MM.1S (cell line): ENCODE measurements at regions not wholly inside any gene's neighbourhood (a gene's known extent, or its start where the extent isn't known, plus 50 kb on each side); places are given as distances from the start of the nearest gene placed in this dataset.

ENCODE experiments used
- DNase-seq: peaks from one replicate; pipeline ENCODE4 v3.0.0-alpha.2; 2015
- H2AFZ ChIP-seq: fragments of 300-600 bp; sonication (generic); 2 replicates; pipeline ENCODE4 v1.6.0; 2016; ENCODE audit warnings: antibody characterized with exemption, low read length
- H3F3A ChIP-seq: fragments of 300-600 bp; sonication (generic); 2 replicates; pipeline ENCODE4 v1.6.1; 2016; ENCODE audit warnings: mild to moderate bottlenecking, antibody characterized with exemption, low read length, moderate library complexity, mixed read lengths; ENCODE audit not compliant: insufficient read depth
- H3K27ac ChIP-seq: fragments of 300-600 bp; sonication (generic); 2 replicates; pipeline ENCODE4 v1.5.1; 2016; ENCODE audit warnings: mild to moderate bottlenecking, low read length
- H3K27me3 ChIP-seq: fragments of 300-600 bp; sonication (generic); replicated peaks from 2 replicates; pipeline ENCODE4 v1.6.0; 2016; ENCODE audit warnings: low read length; ENCODE audit not compliant: insufficient read depth
- H3K36me3 ChIP-seq: fragments of 300-600 bp; sonication (generic); replicated peaks from 2 replicates; pipeline ENCODE4 v1.6.1; 2016; ENCODE audit warnings: mild to moderate bottlenecking, low read length, mixed read lengths; ENCODE audit not compliant: insufficient read depth
- H3K4me1 ChIP-seq: fragments of 300-600 bp; sonication (generic); 2 replicates; pipeline ENCODE4 v1.6.1; 2016; ENCODE audit warnings: low read length, mixed read lengths
- H3K4me2 ChIP-seq: fragments of 300-600 bp; sonication (generic); 2 replicates; pipeline ENCODE4 v1.6.0; 2016; ENCODE audit warnings: low read depth, low read length
- H3K4me3 ChIP-seq: fragments of 300-600 bp; sonication (generic); 2 replicates; pipeline ENCODE4 v1.5.1; 2016; ENCODE audit warnings: low read length, mixed read lengths
- H3K79me2 ChIP-seq: fragments of 300-600 bp; sonication (generic); 2 replicates; pipeline ENCODE4 v1.6.1; 2016; ENCODE audit warnings: mixed run types, low read length, mixed read lengths
- H3K9ac ChIP-seq: fragments of 300-600 bp; sonication (generic); 2 replicates; pipeline ENCODE4 v1.6.1; 2016; ENCODE audit warnings: low read length, mixed read lengths
- H3K9me2 ChIP-seq: fragments of 300-600 bp; sonication (generic); replicated peaks from 2 replicates; pipeline ENCODE4 v1.6.1; 2016; ENCODE audit warnings: mild to moderate bottlenecking, low read length, mixed read lengths; ENCODE audit not compliant: insufficient read depth
- H3K9me3 ChIP-seq: fragments of 300-600 bp; sonication (generic); replicated peaks from 2 replicates; pipeline ENCODE4 v1.6.1; 2016; ENCODE audit warnings: mild to moderate bottlenecking, low read length, mixed read lengths; ENCODE audit not compliant: insufficient read depth
- H4K20me1 ChIP-seq: fragments of 300-600 bp; sonication (generic); 2 replicates; pipeline ENCODE4 v1.6.1; 2016; ENCODE audit warnings: mild to moderate bottlenecking, low read length, moderate library complexity, mixed read lengths; ENCODE audit not compliant: insufficient read depth
- CTCF ChIP-seq: fragments of 300-600 bp; sonication (generic); IDR thresholded peaks from 2 replicates; pipeline ENCODE4 v1.5.1; 2016; ENCODE audit warnings: antibody characterized with exemption, low read length, mixed read lengths
- EZH2 ChIP-seq: fragments of 300-600 bp; sonication (generic); optimal IDR thresholded peaks from 2 replicates; pipeline ENCODE3; 2017; ENCODE audit warnings: low read depth, mild to moderate bottlenecking, antibody characterized with exemption, low read length, mixed read lengths
- EZH2phosphoT487 ChIP-seq: fragments of 300-600 bp; sonication (generic); IDR thresholded peaks from 2 replicates; pipeline ENCODE4 v1.6.1; 2018; ENCODE audit warnings: antibody characterized with exemption, low read length

- Histone ChIP-seq H3K4me2 (peak overlapping the region; percentile 25; the same call in 1 of the 2 replicates), H3K27ac (peak overlapping the region; percentile 60), H3K9me2 (no peaks in the 10 kb centered on the region), H3K4me3 (no peak overlapping the region), H3K79me2 (no peaks in the 10 kb centered on the region), H3K4me1 (peaks cover 44% of the 10 kb centered on the region), H2AFZ (no peak overlapping the region), H3K36me3 (no peaks in the 10 kb centered on the region), H3K9me3 (no peaks in the 10 kb centered on the region), H3K9ac (no peak overlapping the region), H3F3A (peaks cover 9% of the 10 kb centered on the region), H3K27me3 (no peaks in the 10 kb centered on the region), H4K20me1 (no peaks in the 10 kb centered on the region)
- no peak for TF ChIP-seq EZH2phosphoT487
- no peak for TF ChIP-seq EZH2
- no peak for TF ChIP-seq CTCF
- DNase-seq: peak; percentile 95
Observed at GRCh38 chr5:125961150-125961549, 462.1 kb upstream of the GRAMD2B start.

- H3K27ac ChIP-seq: no peak overlapping the region
- DNase-seq: no peak
- no peak overlapping the region for H3K9ac ChIP-seq
- no peak overlapping the region for H3K4me3 ChIP-seq
- H3K4me2 ChIP-seq: no peak overlapping the region
- no peaks in the 10 kb centered on the region for H3K9me3 ChIP-seq
- no peaks in the 10 kb centered on the region for H3K79me2 ChIP-seq
- peaks cover 73% of the 10 kb centered on the region for H3K4me1 ChIP-seq
- H3K36me3 ChIP-seq: no peaks in the 10 kb centered on the region
- H2AFZ ChIP-seq: no peak overlapping the region
- H3K9me2 ChIP-seq: no peaks in the 10 kb centered on the region
- no peak for TF ChIP-seq CTCF
- TF ChIP-seq EZH2: no peak
- TF ChIP-seq EZH2phosphoT487: no peak
- H4K20me1 ChIP-seq: no peaks in the 10 kb centered on the region
- H3F3A ChIP-seq: peaks cover 29% of the 10 kb centered on the region
- H3K27me3 ChIP-seq: no peaks in the 10 kb centered on the region
Observed at GRCh38 chr5:125965577-125965976, 457.6 kb upstream of the GRAMD2B start.

GRCh38 chr5:125967576-125967975 lies 455.6 kb upstream of the GRAMD2B start:
- Histone ChIP-seq H3K9me3 (no peaks in the 10 kb centered on the region), H3K79me2 (no peaks in the 10 kb centered on the region), H3F3A (peaks cover 21% of the 10 kb centered on the region), H4K20me1 (no peaks in the 10 kb centered on the region), H3K4me3 (no peak overlapping the region), H3K4me2 (peak overlapping the region; percentile 44), H2AFZ (peak overlapping the region; percentile 41), H3K36me3 (no peaks in the 10 kb centered on the region), H3K9ac (peak overlapping the region; percentile 28; the same call in 1 of the 2 replicates), H3K4me1 (peaks cover 55% of the 10 kb centered on the region), H3K27ac (peak overlapping the region; percentile 92), H3K27me3 (no peaks in the 10 kb centered on the region; the same call in 1 of the 2 replicates), H3K9me2 (no peaks in the 10 kb centered on the region)
- DNase-seq: peak; percentile 88
- no peak for TF ChIP-seq EZH2phosphoT487
- TF ChIP-seq EZH2: no peak
- TF ChIP-seq CTCF: no peak
